K562 (cell line): ENCODE measurements at regions not wholly inside any gene's neighbourhood (a gene's known extent, or its start where the extent isn't known, plus 50 kb on each side); places are given as distances from the start of the nearest gene placed in this dataset.

ENCODE experiments used
- ATAC-seq: fragments of 200-7000 bp; cut with Tn5 transposase; 3 replicates; pipeline ENCODE4 v1.9.1; 2020; ENCODE audit warnings: moderate library complexity
- BruUV-seq: library from RNA; stranded (reverse); fragments of 400-500 nt; replicated peaks from 2 replicates; lab custom pipeline; 2021; lab: Mats Ljungman, UMichigan
- CTCF ChIA-PET: fragments of 300-600 bp; formaldehyde crosslinking; extraction: SDS; loops from one replicate; lab custom pipeline; 2021; ENCODE audit warnings: low intra/inter-chr PET ratio; lab: Yijun Ruan, JAX
- POLR2A ChIA-PET: fragments of 300-600, 350-650 bp; sonication (Branson Sonifier 250); formaldehyde crosslinking; extraction: SDS; loops from one replicate; lab custom pipeline; 2021; ENCODE audit warnings: antibody characterized with exemption, inconsistent platforms; lab: Yijun Ruan, JAX
- DNase-seq, 4 experiments: peaks; one replicate each; pipeline versions ENCODE4 v3.0.0 to v3.0.0-alpha.2; 2011 to 2018; ENCODE audit warnings: low spot score in 3 of 4, mixed read lengths in 3 of 4; ENCODE audit errors: extremely low read depth in 1 of 4
- FAIRE-seq: peaks from 2 replicates; lab custom pipeline; 2011; peaks lifted over from hg19 to GRCh38; lab: Jason Lieb, UNC
- H2AFZ ChIP-seq: 2 replicates; pipeline ENCODE4 v1.6.0; 2011; ENCODE audit warnings: low read depth, low read length, control low read depth, inconsistent platforms
- H3K27ac ChIP-seq: fragments of 200-600 bp; 3 replicates; pipeline ENCODE4 v1.8.0; 2011; ENCODE audit warnings: low read depth, mild to moderate bottlenecking, control low read depth, inconsistent platforms, low read length, moderate library complexity, mixed read lengths; ENCODE audit errors: extremely low read depth
- H3K27me3 ChIP-seq, 2 experiments: fragments of 300-600 bp in 1 of 2; 2 replicates in 1 of 2; 3 replicates in 1 of 2; pipeline versions ENCODE4 v1.6.0 to v1.8.0; 2011; ENCODE audit warnings: inconsistent platforms in 2 of 2, low read length in 2 of 2, mild to moderate bottlenecking in 1 of 2, mixed read lengths in 1 of 2, moderate library complexity in 1 of 2; ENCODE audit not compliant: control insufficient read depth in 2 of 2, insufficient read depth in 2 of 2
- H3K36me3 ChIP-seq: fragments of 300-600 bp; 3 replicates; pipeline ENCODE4 v1.8.0; 2011; ENCODE audit warnings: mild to moderate bottlenecking, low read length, inconsistent platforms; ENCODE audit not compliant: control insufficient read depth, insufficient read depth
- H3K4me1 ChIP-seq, 2 experiments: fragments of 200-600 bp in 1 of 2; replicated peaks in 1 of 2; 2 replicates in 1 of 2; 3 replicates in 1 of 2; pipeline versions ENCODE4 v1.5.1 to v1.8.0; 2011; ENCODE audit warnings: inconsistent platforms in 2 of 2, low read length in 2 of 2, mild to moderate bottlenecking in 1 of 2, mixed read lengths in 1 of 2, moderate library complexity in 1 of 2; ENCODE audit not compliant: control insufficient read depth in 2 of 2, insufficient read depth in 2 of 2
- H3K4me2 ChIP-seq: 2 replicates; pipeline ENCODE4 v1.6.1; 2011; ENCODE audit warnings: low read length, control low read depth, inconsistent platforms, mixed read lengths; ENCODE audit not compliant: insufficient read depth
- H3K4me3 ChIP-seq: fragments of 200-600 bp; sonication (generic), shearing (Covaris generic); 2 replicates; pipeline ENCODE4 v1.5.1; 2016; ENCODE audit warnings: control low read depth, inconsistent platforms
- H3K79me2 ChIP-seq: fragments of 200-600 bp; 3 replicates; pipeline ENCODE4 v1.8.0; 2011; ENCODE audit warnings: low read length, inconsistent platforms; ENCODE audit not compliant: control insufficient read depth, insufficient read depth
- H3K9ac ChIP-seq, 2 experiments: 2 replicates each; pipeline versions ENCODE4 v1.6.0 to v1.6.1; 2011; ENCODE audit warnings: low read depth in 2 of 2, low read length in 2 of 2, control low read depth in 1 of 2, inconsistent platforms in 1 of 2, mild to moderate bottlenecking in 1 of 2, mixed read lengths in 1 of 2; ENCODE audit not compliant: insufficient read depth in 1 of 2
- H3K9me1 ChIP-seq: one replicate; pipeline ENCODE4 v1.6.0; 2011; ENCODE audit warnings: inconsistent platforms, mild to moderate bottlenecking, low read length, moderate library complexity; ENCODE audit not compliant: control insufficient read depth, insufficient read depth
- H3K9me3 ChIP-seq: replicated peaks from 2 replicates; pipeline ENCODE4 v1.5.1; 2011; ENCODE audit warnings: low read depth, low read length, inconsistent platforms; ENCODE audit not compliant: control insufficient read depth, insufficient read depth
- H4K20me1 ChIP-seq: replicated peaks from 2 replicates; pipeline ENCODE4 v1.6.1; 2011; ENCODE audit warnings: low read length, inconsistent platforms, mixed read lengths; ENCODE audit not compliant: control insufficient read depth, insufficient read depth
- ADNP ChIP-seq: fragments of 200-800 bp; sonication (Bioruptor generic); IDR thresholded peaks from 2 replicates; pipeline ENCODE4 v1.6.1; 2016; ENCODE audit warnings: missing genetic modification characterization, missing compliant biosample characterization
- CBX8 ChIP-seq: fragments of 200-600 bp; sonication (generic); IDR thresholded peaks from 2 replicates; pipeline ENCODE4 v1.6.1; 2012; ENCODE audit warnings: borderline replicate concordance, mixed run types, low read depth, mild to moderate bottlenecking, moderate library complexity, mixed read lengths, low read length, control low read depth, inconsistent platforms; ENCODE audit not compliant: poor library complexity, severe bottlenecking; ENCODE audit errors: extremely low read depth
- FOSL1 ChIP-seq: fragments of 200-800 bp; sonication (Bioruptor generic); conservative IDR thresholded peaks from 2 replicates; pipeline ENCODE4 v1.6.1; 2016; ENCODE audit warnings: missing genetic modification characterization, missing compliant biosample characterization
- FOXA3 ChIP-seq, 2 experiments: fragments of 450-650 bp in 1 of 2; sonication (generic) in 1 of 2; formaldehyde crosslinking; IDR thresholded peaks in 1 of 2; conservative IDR thresholded peaks in 1 of 2; 2 replicates each; pipeline versions ENCODE4 v1.4.0 to v1.8.0; 2020 to 2022; ENCODE audit warnings: mild to moderate bottlenecking in 2 of 2, missing genetic modification reagents in 1 of 2
- FOXK1 ChIP-seq: sonication (generic); formaldehyde crosslinking; IDR thresholded peaks from 2 replicates; pipeline ENCODE4 v1.8.0; 2022; ENCODE audit warnings: missing genetic modification reagents, mild to moderate bottlenecking, borderline replicate concordance
- NCOR1 ChIP-seq: fragments of 450-650 bp; IDR thresholded peaks from 2 replicates; pipeline ENCODE4 v1.6.1; 2016; ENCODE audit warnings: mild to moderate bottlenecking, moderate library complexity
- NEUROD1 ChIP-seq: fragments of 150-350 bp; IDR thresholded peaks from 2 replicates; pipeline ENCODE4 v1.6.1; 2014; ENCODE audit warnings: borderline replicate concordance, low read length, low read depth; ENCODE audit not compliant: partially characterized antibody
- POLR2AphosphoS2 ChIP-seq: IDR thresholded peaks from 2 replicates; pipeline ENCODE4 v1.6.1; 2012; ENCODE audit warnings: low read length, improper control_type of control experiment
- POLR2AphosphoS5 ChIP-seq: IDR thresholded peaks from 2 replicates; pipeline ENCODE4 v1.6.1; 2011; ENCODE audit warnings: mild to moderate bottlenecking, low read depth, low read length, moderate library complexity; ENCODE audit not compliant: control insufficient read depth, insufficient read depth
- POLR3G ChIP-seq: IDR thresholded peaks from 2 replicates; pipeline ENCODE4 v1.6.1; 2011; ENCODE audit not compliant: insufficient read length, insufficient replicate concordance; ENCODE audit errors: extremely low read depth
- ZC3H11A ChIP-seq: IDR thresholded peaks from 2 replicates; pipeline ENCODE4 v1.6.1; 2012; ENCODE audit warnings: low read depth, low read length, improper control_type of control experiment
- ZEB2 ChIP-seq: fragments of 450-650 bp; IDR thresholded peaks from 2 replicates; pipeline ENCODE4 v1.6.1; 2016
- ZNF75A ChIP-seq: fragments of 450-650 bp; formaldehyde crosslinking; IDR thresholded peaks from 2 replicates; pipeline ENCODE4 v1.4.0; 2020; ENCODE audit warnings: mild to moderate bottlenecking
- WGBS: fragments of 100-300 bp; shearing (Covaris generic); methylation state at CpG from one replicate; pipeline ENCODE4 v1.1.6; 2016; ENCODE audit warnings: low coverage, mixed read lengths; ENCODE audit not compliant: insufficient coverage; ENCODE audit errors: missing lambda C conversion rate; 5-methylcytosine and 5-hydroxymethylcytosine counted together
- in situ Hi-C: fragments of 300-500 bp; cut with MboI; formaldehyde crosslinking; loops from 4 replicates; pipeline ENCODE4 v1.15.0; 2018; ENCODE audit warnings: inconsistent platforms, mixed read lengths
- intact Hi-C: fragments of 100-400 bp; cut with micrococcal nuclease; formaldehyde crosslinking; loops from 2 replicates; pipeline ENCODE4 v1.14.2; 2022
- TF ChIP-seq, protein P1 (sequence below): sonication (generic); formaldehyde crosslinking; IDR thresholded peaks from 2 replicates; pipeline ENCODE4 v1.8.0; 2022; ENCODE audit warnings: mild to moderate bottlenecking, missing genetic modification reagents
- TF ChIP-seq, protein P2 (sequence below): fragments of 450-650 bp; IDR thresholded peaks from 2 replicates; pipeline ENCODE4 v1.7.0; 2016; ENCODE audit warnings: borderline replicate concordance
- TF ChIP-seq, protein P3 (sequence below): fragments of 450-650 bp; formaldehyde crosslinking; IDR thresholded peaks from 2 replicates; pipeline ENCODE4 v1.4.0; 2022; ENCODE audit warnings: missing genetic modification characterization
- TF ChIP-seq, protein P4 (sequence below), 3 experiments: IDR thresholded peaks in 2 of 3; conservative IDR thresholded peaks in 1 of 3; 2 replicates each; pipeline ENCODE4 v1.5.1; 2011 to 2012; ENCODE audit warnings: low read length in 3 of 3, mild to moderate bottlenecking in 3 of 3, control low read depth in 2 of 3, improper control_type of control experiment in 1 of 3, inconsistent platforms in 1 of 3, low read depth in 1 of 3, mixed read lengths in 1 of 3, moderate library complexity in 1 of 3; ENCODE audit not compliant: insufficient read depth in 2 of 3

DNA sequence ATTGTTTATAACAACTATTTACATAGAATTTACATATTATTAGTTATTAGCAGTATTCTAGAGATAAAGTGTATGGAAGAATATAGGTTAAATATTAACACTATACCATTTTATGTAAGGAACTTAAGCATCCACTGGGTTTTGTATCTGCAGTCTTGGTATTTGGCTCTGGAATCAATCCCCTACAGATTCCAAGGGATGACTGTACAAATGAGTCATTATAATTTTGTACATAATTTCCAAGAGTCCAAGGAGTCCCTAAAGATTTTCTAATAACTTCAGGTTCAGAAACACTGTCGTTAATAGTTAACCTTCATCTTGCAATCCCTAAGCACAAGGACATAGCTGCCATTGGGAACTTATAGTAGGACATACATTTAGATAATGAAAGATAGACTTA lies 254.8 kb upstream of the PDE4D start:
- Histone ChIP-seq H3K27me3 (no peaks in the 10 kb centered on the region), H3K79me2 (no peaks in the 10 kb centered on the region), H3K27ac (no peak overlapping the region), H3K4me2 (no peak overlapping the region), H3K4me3 (no peak overlapping the region), H3K4me1 (no peaks in the 10 kb centered on the region), H3K9me1 (no peaks in the 10 kb centered on the region), H2AFZ (no peak overlapping the region), H3K9ac (no peak overlapping the region), H3K36me3 (no peaks in the 10 kb centered on the region), H3K9me3 (no peaks in the 10 kb centered on the region; the same call in 1 of the 2 replicates), H4K20me1 (no peaks in the 10 kb centered on the region)
- ATAC-seq, result no peak
- in situ Hi-C loops (no loop called here), intact Hi-C loops (no loop called here)
- 0% methylated on average over 1 of the region's 1 CpG for WGBS
- DNase-seq, result no peak
- ChIA-PET POLR2A (no interaction called here), CTCF (no interaction called here)
- FAIRE-seq, result no peak
- no TSS peak for BruUV-seq
- TF ChIP-seq FOSL1 (no peak), FOXA3 (CRISPR knock-in tag; conservative IDR thresholded peaks at IDR 0.05 in 1 of 2, IDR thresholded peaks at IDR 0.05 in 1 of 2) (no peak), POLR2AphosphoS2 (no peak), CBX8 (no peak), NCOR1 (no peak), POLR3G (no peak), ZC3H11A (no peak), ADNP (no peak), ZEB2 (no peak), NEUROD1 (no peak), FOXK1 (no peak), ZNF75A (no peak), POLR2AphosphoS5 (no peak)
- TF ChIP-seq, protein P1, sequence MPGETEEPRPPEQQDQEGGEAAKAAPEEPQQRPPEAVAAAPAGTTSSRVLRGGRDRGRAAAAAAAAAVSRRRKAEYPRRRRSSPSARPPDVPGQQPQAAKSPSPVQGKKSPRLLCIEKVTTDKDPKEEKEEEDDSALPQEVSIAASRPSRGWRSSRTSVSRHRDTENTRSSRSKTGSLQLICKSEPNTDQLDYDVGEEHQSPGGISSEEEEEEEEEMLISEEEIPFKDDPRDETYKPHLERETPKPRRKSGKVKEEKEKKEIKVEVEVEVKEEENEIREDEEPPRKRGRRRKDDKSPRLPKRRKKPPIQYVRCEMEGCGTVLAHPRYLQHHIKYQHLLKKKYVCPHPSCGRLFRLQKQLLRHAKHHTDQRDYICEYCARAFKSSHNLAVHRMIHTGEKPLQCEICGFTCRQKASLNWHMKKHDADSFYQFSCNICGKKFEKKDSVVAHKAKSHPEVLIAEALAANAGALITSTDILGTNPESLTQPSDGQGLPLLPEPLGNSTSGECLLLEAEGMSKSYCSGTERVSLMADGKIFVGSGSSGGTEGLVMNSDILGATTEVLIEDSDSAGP (CRISPR knock-in tag), result no peak
- TF ChIP-seq, protein P2, sequence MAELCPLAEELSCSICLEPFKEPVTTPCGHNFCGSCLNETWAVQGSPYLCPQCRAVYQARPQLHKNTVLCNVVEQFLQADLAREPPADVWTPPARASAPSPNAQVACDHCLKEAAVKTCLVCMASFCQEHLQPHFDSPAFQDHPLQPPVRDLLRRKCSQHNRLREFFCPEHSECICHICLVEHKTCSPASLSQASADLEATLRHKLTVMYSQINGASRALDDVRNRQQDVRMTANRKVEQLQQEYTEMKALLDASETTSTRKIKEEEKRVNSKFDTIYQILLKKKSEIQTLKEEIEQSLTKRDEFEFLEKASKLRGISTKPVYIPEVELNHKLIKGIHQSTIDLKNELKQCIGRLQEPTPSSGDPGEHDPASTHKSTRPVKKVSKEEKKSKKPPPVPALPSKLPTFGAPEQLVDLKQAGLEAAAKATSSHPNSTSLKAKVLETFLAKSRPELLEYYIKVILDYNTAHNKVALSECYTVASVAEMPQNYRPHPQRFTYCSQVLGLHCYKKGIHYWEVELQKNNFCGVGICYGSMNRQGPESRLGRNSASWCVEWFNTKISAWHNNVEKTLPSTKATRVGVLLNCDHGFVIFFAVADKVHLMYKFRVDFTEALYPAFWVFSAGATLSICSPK, result no peak
- TF ChIP-seq, protein P3, sequence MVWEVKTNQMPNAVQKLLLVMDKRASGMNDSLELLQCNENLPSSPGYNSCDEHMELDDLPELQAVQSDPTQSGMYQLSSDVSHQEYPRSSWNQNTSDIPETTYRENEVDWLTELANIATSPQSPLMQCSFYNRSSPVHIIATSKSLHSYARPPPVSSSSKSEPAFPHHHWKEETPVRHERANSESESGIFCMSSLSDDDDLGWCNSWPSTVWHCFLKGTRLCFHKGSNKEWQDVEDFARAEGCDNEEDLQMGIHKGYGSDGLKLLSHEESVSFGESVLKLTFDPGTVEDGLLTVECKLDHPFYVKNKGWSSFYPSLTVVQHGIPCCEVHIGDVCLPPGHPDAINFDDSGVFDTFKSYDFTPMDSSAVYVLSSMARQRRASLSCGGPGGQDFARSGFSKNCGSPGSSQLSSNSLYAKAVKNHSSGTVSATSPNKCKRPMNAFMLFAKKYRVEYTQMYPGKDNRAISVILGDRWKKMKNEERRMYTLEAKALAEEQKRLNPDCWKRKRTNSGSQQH (CRISPR knock-in tag), result no peak
- TF ChIP-seq, protein P4, sequence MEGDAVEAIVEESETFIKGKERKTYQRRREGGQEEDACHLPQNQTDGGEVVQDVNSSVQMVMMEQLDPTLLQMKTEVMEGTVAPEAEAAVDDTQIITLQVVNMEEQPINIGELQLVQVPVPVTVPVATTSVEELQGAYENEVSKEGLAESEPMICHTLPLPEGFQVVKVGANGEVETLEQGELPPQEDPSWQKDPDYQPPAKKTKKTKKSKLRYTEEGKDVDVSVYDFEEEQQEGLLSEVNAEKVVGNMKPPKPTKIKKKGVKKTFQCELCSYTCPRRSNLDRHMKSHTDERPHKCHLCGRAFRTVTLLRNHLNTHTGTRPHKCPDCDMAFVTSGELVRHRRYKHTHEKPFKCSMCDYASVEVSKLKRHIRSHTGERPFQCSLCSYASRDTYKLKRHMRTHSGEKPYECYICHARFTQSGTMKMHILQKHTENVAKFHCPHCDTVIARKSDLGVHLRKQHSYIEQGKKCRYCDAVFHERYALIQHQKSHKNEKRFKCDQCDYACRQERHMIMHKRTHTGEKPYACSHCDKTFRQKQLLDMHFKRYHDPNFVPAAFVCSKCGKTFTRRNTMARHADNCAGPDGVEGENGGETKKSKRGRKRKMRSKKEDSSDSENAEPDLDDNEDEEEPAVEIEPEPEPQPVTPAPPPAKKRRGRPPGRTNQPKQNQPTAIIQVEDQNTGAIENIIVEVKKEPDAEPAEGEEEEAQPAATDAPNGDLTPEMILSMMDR (IDR thresholded peaks at IDR 0.05 in 2 of 3, conservative IDR thresholded peaks at IDR 0.05 in 1 of 3; ENCODE audit: insufficient read depth in 2 of 3, low read depth in 1 of 3, low read length in 3 of 3), result no peak
